GM19035 (cell line): ENCODE measurements at regions not wholly inside any gene's neighbourhood (a gene's known extent, or its start where the extent isn't known, plus 50 kb on each side); places are given as distances from the start of the nearest gene placed in this dataset.

ENCODE experiments used
- ATAC-seq: cut with Tn5 transposase; IDR thresholded peaks from one replicate; pipeline ENCODE4 v1.9.1; 2021; ENCODE audit not compliant: unreplicated experiment

- no peak for ATAC-seq
Observed at GRCh38 chr2:122471753-122472152, 716.3 kb downstream of the TSN start.

GRCh38 chr2:122478117-122478516 is 722.7 kb downstream of the TSN start:
- ATAC-seq: no peak

- no peak for ATAC-seq
Observed at GRCh38 chr2:122478771-122479170, 723.3 kb downstream of the TSN start.

GRCh38 chr2:122480501-122481243 is 725.2 kb downstream of the TSN start:
- no peak for ATAC-seq

- no peak for ATAC-seq
Observed at GRCh38 chr2:122481244-122481622, 725.8 kb downstream of the TSN start.

- ATAC-seq: no peak
Observed at GRCh38 chr2:122481717-122482116, 726.3 kb downstream of the TSN start.

GRCh38 chr2:122486086-122486485 is 730.6 kb downstream of the TSN start:
- no peak for ATAC-seq

GRCh38 chr2:122486705-122487415 is 731.4 kb downstream of the TSN start:
- ATAC-seq: no peak

- no peak for ATAC-seq
Observed at GRCh38 chr2:122491011-122491410, 735.6 kb downstream of the TSN start.

GRCh38 chr2:122500316-122501105 is 745.1 kb downstream of the TSN start:
- no peak for ATAC-seq

GRCh38 chr2:122506620-122507019 is 751.2 kb downstream of the TSN start:
- no peak for ATAC-seq

GRCh38 chr2:122507261-122507660 is 751.8 kb downstream of the TSN start:
- ATAC-seq: no peak

- no peak for ATAC-seq
Observed at GRCh38 chr2:122512091-122512490, 756.6 kb downstream of the TSN start.

- ATAC-seq: no peak
Observed at GRCh38 chr2:122514451-122514996, 759.1 kb downstream of the TSN start.

GRCh38 chr2:122515731-122516290 is 760.4 kb downstream of the TSN start:
- ATAC-seq: no peak

GRCh38 chr2:122516775-122517174 is 761.3 kb downstream of the TSN start:
- no peak for ATAC-seq

- ATAC-seq: no peak
Observed at GRCh38 chr2:122519366-122519765, 763.9 kb downstream of the TSN start.

GRCh38 chr2:122519821-122520611 is 764.6 kb downstream of the TSN start:
- ATAC-seq: no peak

GRCh38 chr2:122523143-122523542 is 767.7 kb downstream of the TSN start:
- no peak for ATAC-seq

GRCh38 chr2:122523981-122524380 is 768.5 kb downstream of the TSN start:
- ATAC-seq: no peak
